Lower leg skin (tissue), 4 donors: ENCODE measurements at regions not wholly inside any gene's neighbourhood (a gene's known extent, or its start where the extent isn't known, plus 50 kb on each side); places are given as distances from the start of the nearest gene placed in this dataset.
"Not testable (repeated sequence)": the region's sequence is repeated elsewhere in the genome, so short reads cannot be mapped to it uniquely, and the experiment has no call there.

Experiments
- DNase-seq, 2 donors: peaks; one replicate each; pipeline ENCODE4 v3.0.0-alpha.2; 2019; ENCODE audit warnings: low spot score in 2 of 2
- H3K4me3 ChIP-seq: fragments of 200-600 bp; sonication (generic); 2 replicates; pipeline ENCODE4 v1.5.1; 2017; ENCODE audit warnings: mild to moderate bottlenecking, low read depth; ENCODE audit not compliant: poor library complexity, severe bottlenecking
- CTCF ChIP-seq, 3 donors: fragments of 450-650 bp; IDR thresholded peaks; one replicate each; pipeline ENCODE4 v1.5.1; 2016; ENCODE audit warnings: antibody characterized with exemption in 3 of 3, mild to moderate bottlenecking in 3 of 3, moderate library complexity in 2 of 3
- POLR2A ChIP-seq, 2 donors: fragments of 450-650 bp; IDR thresholded peaks; one replicate each; pipeline ENCODE4 v1.6.1; 2016 to 2017; ENCODE audit warnings: antibody characterized with exemption in 2 of 2, mild to moderate bottlenecking in 1 of 2, moderate library complexity in 1 of 2
- WGBS, 2 donors: methylation state at CpG; one replicate each; pipeline ENCODE4 v1.1.5; 2018; 5-methylcytosine and 5-hydroxymethylcytosine counted together
- intact Hi-C: fragments of 100-400 bp; cut with DNase I; formaldehyde crosslinking; loops from one replicate; pipeline ENCODE4 v1.15.0; 2023; ENCODE audit warnings: low total_unique reads

- no peak for DNase-seq
- no peak overlapping the region for H3K4me3 ChIP-seq
- TF ChIP-seq POLR2A (IDR thresholded peaks at IDR 0.05) = no peak
- no peak for TF ChIP-seq CTCF (IDR thresholded peaks at IDR 0.05)
- 77 to 85% methylated on average over 2 of the region's 2 CpGs for WGBS, 2 donors
- intact Hi-C loops = no loop called here
These were observed 853.8 kb upstream of the MIR17HG start for GRCh38 chr13:90493667-90494066.

DNA sequence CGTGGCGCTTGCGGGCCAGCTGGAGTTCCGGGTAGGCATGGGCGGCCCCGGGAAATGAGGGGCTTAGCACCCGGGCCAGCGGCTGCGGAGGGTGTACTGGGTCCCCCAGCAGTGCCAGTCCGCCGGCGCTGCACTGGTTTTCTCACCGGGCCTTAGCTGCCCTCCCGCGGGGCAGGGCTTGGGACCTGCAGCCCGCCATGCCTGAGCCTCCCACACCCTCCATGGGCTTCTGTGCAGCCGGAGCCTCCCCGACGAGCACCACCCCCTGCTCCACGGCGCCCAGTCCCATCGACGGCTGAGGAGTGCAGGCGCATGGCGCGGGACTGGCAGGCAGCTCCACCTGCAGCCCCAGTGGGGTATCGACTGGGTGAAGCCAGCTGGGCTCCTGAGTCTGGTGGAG lies 852.6 kb upstream of the MIR17HG start:
- WGBS, 2 donors = 97 to 99% methylated on average over 27 of the region's 27 CpGs
- intact Hi-C loops, DNase-seq: not testable (repeated sequence)

GRCh38 chr13:90498096-90498495 lies 849.4 kb upstream of the MIR17HG start:
- 70 to 74% methylated on average over 1 of the region's 1 CpG for WGBS, 2 donors
- no peak for DNase-seq
- intact Hi-C loops = no loop called here
- no peak overlapping the region for H3K4me3 ChIP-seq
- TF ChIP-seq POLR2A (IDR thresholded peaks at IDR 0.05) (no peak), CTCF (IDR thresholded peaks at IDR 0.05) (no peak)

More for the DNA sequence above, 852.6 kb upstream of the MIR17HG start:
- not testable (repeated sequence) for H3K4me3 ChIP-seq

- intact Hi-C loops = no loop called here
- H3K4me3 ChIP-seq = no peak overlapping the region
- no peak for DNase-seq
- TF ChIP-seq CTCF (IDR thresholded peaks at IDR 0.05) (no peak), POLR2A (IDR thresholded peaks at IDR 0.05) (no peak)
- 21 to 31% methylated on average over 1 of the region's 1 CpG for WGBS, 2 donors
These were observed 848.7 kb upstream of the MIR17HG start for GRCh38 chr13:90498816-90499215.

GRCh38 chr13:90500569-90500968 lies 846.9 kb upstream of the MIR17HG start:
- 45 to 49% methylated on average over 2 of the region's 2 CpGs for WGBS, 2 donors
- TF ChIP-seq POLR2A (IDR thresholded peaks at IDR 0.05) = no peak
- no peak for TF ChIP-seq CTCF (IDR thresholded peaks at IDR 0.05)
- no peak for DNase-seq
- H3K4me3 ChIP-seq = no peak overlapping the region
- intact Hi-C loops = no loop called here

DNA sequence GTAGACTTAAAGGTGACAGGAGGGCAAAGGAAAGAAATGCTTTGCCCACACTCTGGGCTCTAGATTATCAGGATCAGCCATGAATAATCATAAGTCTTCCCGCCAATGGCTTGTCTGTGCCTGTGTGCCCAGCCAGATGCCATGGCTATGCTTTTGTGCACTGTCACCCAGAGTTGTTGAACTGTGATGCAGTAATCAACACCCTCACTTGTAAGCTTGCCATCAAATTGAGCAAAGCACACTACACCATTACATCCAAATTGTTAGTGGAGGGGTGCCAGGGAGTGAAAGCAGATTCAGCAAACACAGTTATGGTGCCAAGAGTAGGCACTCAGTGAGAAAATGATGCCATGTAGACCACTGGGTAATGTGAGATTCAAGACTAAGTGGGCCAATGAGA lies 845.3 kb upstream of the MIR17HG start:
- DNase-seq = no peak
- no peak for TF ChIP-seq CTCF (IDR thresholded peaks at IDR 0.05)
- no peak for TF ChIP-seq POLR2A (IDR thresholded peaks at IDR 0.05)
- H3K4me3 ChIP-seq = no peak overlapping the region
- 87 to 94% methylated on average over 1 of the region's 1 CpG for WGBS, 2 donors
- intact Hi-C loops = no loop called here
